K562 (cell line): ENCODE measurements at regions not wholly inside any gene's neighbourhood (a gene's known extent, or its start where the extent isn't known, plus 50 kb on each side); places are given as distances from the start of the nearest gene placed in this dataset.

Experiments used
- ATAC-seq: fragments of 200-7000 bp; cut with Tn5 transposase; 3 replicates; pipeline ENCODE4 v1.9.1; 2020; ENCODE audit warnings: moderate library complexity
- BruUV-seq: library from RNA; stranded (reverse); fragments of 400-500 nt; replicated peaks from 2 replicates; lab custom pipeline; 2021; lab: Mats Ljungman, UMichigan
- CTCF ChIA-PET: fragments of 300-600 bp; formaldehyde crosslinking; extraction: SDS; loops from one replicate; lab custom pipeline; 2021; ENCODE audit warnings: low intra/inter-chr PET ratio; lab: Yijun Ruan, JAX
- POLR2A ChIA-PET: fragments of 300-600, 350-650 bp; sonication (Branson Sonifier 250); formaldehyde crosslinking; extraction: SDS; loops from one replicate; lab custom pipeline; 2021; ENCODE audit warnings: antibody characterized with exemption, inconsistent platforms; lab: Yijun Ruan, JAX
- DNase-seq, 4 experiments: peaks; one replicate each; pipeline versions ENCODE4 v3.0.0 to v3.0.0-alpha.2; 2011 to 2018; ENCODE audit warnings: low spot score in 3 of 4, mixed read lengths in 3 of 4; ENCODE audit errors: extremely low read depth in 1 of 4
- FAIRE-seq: peaks from 2 replicates; lab custom pipeline; 2011; peaks lifted over from hg19 to GRCh38; lab: Jason Lieb, UNC
- H2AFZ ChIP-seq: 2 replicates; pipeline ENCODE4 v1.6.0; 2011; ENCODE audit warnings: low read depth, low read length, control low read depth, inconsistent platforms
- H3K27ac ChIP-seq: fragments of 200-600 bp; 3 replicates; pipeline ENCODE4 v1.8.0; 2011; ENCODE audit warnings: low read depth, mild to moderate bottlenecking, control low read depth, inconsistent platforms, low read length, moderate library complexity, mixed read lengths; ENCODE audit errors: extremely low read depth
- H3K27me3 ChIP-seq, 2 experiments: fragments of 300-600 bp in 1 of 2; 2 replicates in 1 of 2; 3 replicates in 1 of 2; pipeline versions ENCODE4 v1.6.0 to v1.8.0; 2011; ENCODE audit warnings: inconsistent platforms in 2 of 2, low read length in 2 of 2, mild to moderate bottlenecking in 1 of 2, mixed read lengths in 1 of 2, moderate library complexity in 1 of 2; ENCODE audit not compliant: control insufficient read depth in 2 of 2, insufficient read depth in 2 of 2
- H3K36me3 ChIP-seq: fragments of 300-600 bp; 3 replicates; pipeline ENCODE4 v1.8.0; 2011; ENCODE audit warnings: mild to moderate bottlenecking, low read length, inconsistent platforms; ENCODE audit not compliant: control insufficient read depth, insufficient read depth
- H3K4me1 ChIP-seq, 2 experiments: fragments of 200-600 bp in 1 of 2; replicated peaks in 1 of 2; 2 replicates in 1 of 2; 3 replicates in 1 of 2; pipeline versions ENCODE4 v1.5.1 to v1.8.0; 2011; ENCODE audit warnings: inconsistent platforms in 2 of 2, low read length in 2 of 2, mild to moderate bottlenecking in 1 of 2, mixed read lengths in 1 of 2, moderate library complexity in 1 of 2; ENCODE audit not compliant: control insufficient read depth in 2 of 2, insufficient read depth in 2 of 2
- H3K4me2 ChIP-seq: 2 replicates; pipeline ENCODE4 v1.6.1; 2011; ENCODE audit warnings: low read length, control low read depth, inconsistent platforms, mixed read lengths; ENCODE audit not compliant: insufficient read depth
- H3K4me3 ChIP-seq: fragments of 200-600 bp; sonication (generic), shearing (Covaris generic); 2 replicates; pipeline ENCODE4 v1.5.1; 2016; ENCODE audit warnings: control low read depth, inconsistent platforms
- H3K79me2 ChIP-seq: fragments of 200-600 bp; 3 replicates; pipeline ENCODE4 v1.8.0; 2011; ENCODE audit warnings: low read length, inconsistent platforms; ENCODE audit not compliant: control insufficient read depth, insufficient read depth
- H3K9ac ChIP-seq, 2 experiments: 2 replicates each; pipeline versions ENCODE4 v1.6.0 to v1.6.1; 2011; ENCODE audit warnings: low read depth in 2 of 2, low read length in 2 of 2, control low read depth in 1 of 2, inconsistent platforms in 1 of 2, mild to moderate bottlenecking in 1 of 2, mixed read lengths in 1 of 2; ENCODE audit not compliant: insufficient read depth in 1 of 2
- H3K9me1 ChIP-seq: one replicate; pipeline ENCODE4 v1.6.0; 2011; ENCODE audit warnings: inconsistent platforms, mild to moderate bottlenecking, low read length, moderate library complexity; ENCODE audit not compliant: control insufficient read depth, insufficient read depth
- H3K9me3 ChIP-seq: replicated peaks from 2 replicates; pipeline ENCODE4 v1.5.1; 2011; ENCODE audit warnings: low read depth, low read length, inconsistent platforms; ENCODE audit not compliant: control insufficient read depth, insufficient read depth
- H4K20me1 ChIP-seq: replicated peaks from 2 replicates; pipeline ENCODE4 v1.6.1; 2011; ENCODE audit warnings: low read length, inconsistent platforms, mixed read lengths; ENCODE audit not compliant: control insufficient read depth, insufficient read depth
- LARP7 ChIP-seq: fragments of 450-650 bp; IDR thresholded peaks from 2 replicates; pipeline ENCODE4 v1.6.1; 2016
- POLR3A ChIP-seq: IDR thresholded peaks from 2 replicates; pipeline ENCODE4 v1.6.1; 2011; ENCODE audit warnings: borderline replicate concordance, mild to moderate bottlenecking, moderate library complexity; ENCODE audit not compliant: insufficient read length, insufficient read depth; ENCODE audit errors: extremely low read depth
- SMARCC2 ChIP-seq: fragments of 450-650 bp; IDR thresholded peaks from 2 replicates; pipeline ENCODE4 v1.6.1; 2017; ENCODE audit warnings: antibody characterized with exemption, moderate library complexity, mild to moderate bottlenecking, low read depth
- ZNF316 ChIP-seq: fragments of 450-650 bp; IDR thresholded peaks from 2 replicates; pipeline ENCODE4 v1.6.1; 2016
- ZNF644 ChIP-seq: fragments of 200-800 bp; sonication (Bioruptor generic); IDR thresholded peaks from 2 replicates; pipeline ENCODE4 v1.6.1; 2016; ENCODE audit warnings: low read depth, missing genetic modification characterization, missing compliant biosample characterization
- WGBS: fragments of 100-300 bp; shearing (Covaris generic); methylation state at CpG from one replicate; pipeline ENCODE4 v1.1.6; 2016; ENCODE audit warnings: low coverage, mixed read lengths; ENCODE audit not compliant: insufficient coverage; ENCODE audit errors: missing lambda C conversion rate; 5-methylcytosine and 5-hydroxymethylcytosine counted together
- in situ Hi-C: fragments of 300-500 bp; cut with MboI; formaldehyde crosslinking; loops from 4 replicates; pipeline ENCODE4 v1.15.0; 2018; ENCODE audit warnings: inconsistent platforms, mixed read lengths
- intact Hi-C: fragments of 100-400 bp; cut with micrococcal nuclease; formaldehyde crosslinking; loops from 2 replicates; pipeline ENCODE4 v1.14.2; 2022
- TF ChIP-seq, protein P1 (sequence below), 2 experiments: fragments of 250-450 bp in 1 of 2; fragments of 450-650 bp in 1 of 2; sonication (Bioruptor Pico) in 1 of 2; IDR thresholded peaks; 2 replicates each; pipeline versions ENCODE4 v1.6.1 to v1.8.0; 2016 to 2021; ENCODE audit warnings: mild to moderate bottlenecking in 2 of 2, moderate library complexity in 2 of 2, missing compliant biosample characterization in 1 of 2, missing genetic modification characterization in 1 of 2
- TF ChIP-seq, protein P2 (sequence below): fragments of 250-450 bp; sonication (Bioruptor Pico); IDR thresholded peaks from 2 replicates; pipeline ENCODE4 v1.5.0; 2020; ENCODE audit warnings: mild to moderate bottlenecking
- TF ChIP-seq, protein P3 (sequence below): fragments of 450-650 bp; IDR thresholded peaks from 2 replicates; pipeline ENCODE4 v1.6.1; 2018; ENCODE audit warnings: mild to moderate bottlenecking, low read depth; ENCODE audit not compliant: partially characterized antibody
- TF ChIP-seq, protein P4 (sequence below): fragments of 450-650 bp; IDR thresholded peaks from 2 replicates; pipeline ENCODE4 v1.7.1; 2018; ENCODE audit warnings: mild to moderate bottlenecking, low read depth; ENCODE audit not compliant: partially characterized antibody
- TF ChIP-seq, protein P5 (sequence below), 2 experiments: fragments of 450-650 bp; IDR thresholded peaks; 2 replicates each; pipeline ENCODE4 v1.6.1; 2018; ENCODE audit warnings: mild to moderate bottlenecking in 2 of 2, low read depth in 1 of 2; ENCODE audit not compliant: partially characterized antibody in 2 of 2

DNA sequence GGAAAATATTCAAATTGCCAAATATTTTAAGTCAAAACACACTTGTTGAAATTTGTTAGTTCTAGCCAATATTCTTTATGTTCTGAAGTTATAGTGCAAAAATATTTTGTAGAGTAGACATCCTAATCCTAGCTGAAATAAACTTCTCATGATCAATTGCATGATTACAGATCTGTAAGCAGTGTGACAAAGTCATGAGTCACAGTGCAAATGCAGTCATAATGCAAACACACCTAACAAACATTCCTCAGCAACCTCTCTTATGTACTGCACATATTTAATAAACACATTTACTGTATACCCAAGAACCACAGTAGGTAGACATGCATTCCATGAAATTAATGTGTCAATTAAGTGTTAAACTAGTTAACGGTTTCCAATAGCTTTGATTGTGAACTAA lies 1857.4 kb downstream of the NCAM2 start:
- 4% methylated on average over 1 of the region's 1 CpG for WGBS
- H3K9me3 ChIP-seq = no peaks in the 10 kb centered on the region
- in situ Hi-C loops = no loop called here
- no peaks in the 10 kb centered on the region for H3K36me3 ChIP-seq
- no peak overlapping the region for H3K9ac ChIP-seq
- H4K20me1 ChIP-seq = no peaks in the 10 kb centered on the region
- no peak for DNase-seq
- POLR2A ChIA-PET = no interaction called here
- no peaks in the 10 kb centered on the region for H3K79me2 ChIP-seq
- no peaks in the 10 kb centered on the region for H3K9me1 ChIP-seq
- H2AFZ ChIP-seq = no peak overlapping the region
- no peak for FAIRE-seq
- no peak for ATAC-seq
- H3K4me3 ChIP-seq = no peak overlapping the region
- no peaks in the 10 kb centered on the region for H3K4me1 ChIP-seq
- H3K27me3 ChIP-seq = no peaks in the 10 kb centered on the region
- no TSS peak for BruUV-seq
- H3K27ac ChIP-seq = no peak overlapping the region
- intact Hi-C loops = no loop called here
- CTCF ChIA-PET = no interaction called here
- no peak overlapping the region for H3K4me2 ChIP-seq
- TF ChIP-seq, protein P1, sequence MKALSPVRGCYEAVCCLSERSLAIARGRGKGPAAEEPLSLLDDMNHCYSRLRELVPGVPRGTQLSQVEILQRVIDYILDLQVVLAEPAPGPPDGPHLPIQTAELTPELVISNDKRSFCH (CRISPR knock-in tag; IDR thresholded peaks at IDR 0.05) = no peak
- TF ChIP-seq, protein P1 (tag; IDR thresholded peaks at IDR 0.05) = no peak
- TF ChIP-seq SMARCC2 (no peak), ZNF644 (tag) (no peak), LARP7 (no peak), POLR3A (no peak), ZNF316 (no peak)
- TF ChIP-seq, protein P2, sequence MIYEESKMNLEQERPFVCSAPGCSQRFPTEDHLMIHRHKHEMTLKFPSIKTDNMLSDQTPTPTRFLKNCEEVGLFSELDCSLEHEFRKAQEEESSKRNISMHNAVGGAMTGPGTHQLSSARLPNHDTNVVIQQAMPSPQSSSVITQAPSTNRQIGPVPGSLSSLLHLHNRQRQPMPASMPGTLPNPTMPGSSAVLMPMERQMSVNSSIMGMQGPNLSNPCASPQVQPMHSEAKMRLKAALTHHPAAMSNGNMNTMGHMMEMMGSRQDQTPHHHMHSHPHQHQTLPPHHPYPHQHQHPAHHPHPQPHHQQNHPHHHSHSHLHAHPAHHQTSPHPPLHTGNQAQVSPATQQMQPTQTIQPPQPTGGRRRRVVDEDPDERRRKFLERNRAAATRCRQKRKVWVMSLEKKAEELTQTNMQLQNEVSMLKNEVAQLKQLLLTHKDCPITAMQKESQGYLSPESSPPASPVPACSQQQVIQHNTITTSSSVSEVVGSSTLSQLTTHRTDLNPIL (CRISPR knock-in tag) = no peak
- TF ChIP-seq, protein P3, sequence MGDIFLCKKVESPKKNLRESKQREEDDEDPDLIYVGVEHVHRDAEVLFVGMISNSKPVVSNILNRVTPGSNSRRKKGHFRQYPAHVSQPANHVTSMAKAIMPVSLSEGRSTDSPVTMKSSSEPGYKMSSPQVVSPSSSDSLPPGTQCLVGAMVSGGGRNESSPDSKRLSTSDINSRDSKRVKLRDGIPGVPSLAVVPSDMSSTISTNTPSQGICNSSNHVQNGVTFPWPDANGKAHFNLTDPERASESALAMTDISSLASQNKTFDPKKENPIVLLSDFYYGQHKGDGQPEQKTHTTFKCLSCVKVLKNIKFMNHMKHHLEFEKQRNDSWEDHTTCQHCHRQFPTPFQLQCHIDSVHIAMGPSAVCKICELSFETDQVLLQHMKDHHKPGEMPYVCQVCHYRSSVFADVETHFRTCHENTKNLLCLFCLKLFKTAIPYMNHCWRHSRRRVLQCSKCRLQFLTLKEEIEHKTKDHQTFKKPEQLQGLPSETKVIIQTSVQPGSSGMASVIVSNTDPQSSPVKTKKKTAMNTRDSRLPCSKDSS = no peak
- TF ChIP-seq, protein P4, sequence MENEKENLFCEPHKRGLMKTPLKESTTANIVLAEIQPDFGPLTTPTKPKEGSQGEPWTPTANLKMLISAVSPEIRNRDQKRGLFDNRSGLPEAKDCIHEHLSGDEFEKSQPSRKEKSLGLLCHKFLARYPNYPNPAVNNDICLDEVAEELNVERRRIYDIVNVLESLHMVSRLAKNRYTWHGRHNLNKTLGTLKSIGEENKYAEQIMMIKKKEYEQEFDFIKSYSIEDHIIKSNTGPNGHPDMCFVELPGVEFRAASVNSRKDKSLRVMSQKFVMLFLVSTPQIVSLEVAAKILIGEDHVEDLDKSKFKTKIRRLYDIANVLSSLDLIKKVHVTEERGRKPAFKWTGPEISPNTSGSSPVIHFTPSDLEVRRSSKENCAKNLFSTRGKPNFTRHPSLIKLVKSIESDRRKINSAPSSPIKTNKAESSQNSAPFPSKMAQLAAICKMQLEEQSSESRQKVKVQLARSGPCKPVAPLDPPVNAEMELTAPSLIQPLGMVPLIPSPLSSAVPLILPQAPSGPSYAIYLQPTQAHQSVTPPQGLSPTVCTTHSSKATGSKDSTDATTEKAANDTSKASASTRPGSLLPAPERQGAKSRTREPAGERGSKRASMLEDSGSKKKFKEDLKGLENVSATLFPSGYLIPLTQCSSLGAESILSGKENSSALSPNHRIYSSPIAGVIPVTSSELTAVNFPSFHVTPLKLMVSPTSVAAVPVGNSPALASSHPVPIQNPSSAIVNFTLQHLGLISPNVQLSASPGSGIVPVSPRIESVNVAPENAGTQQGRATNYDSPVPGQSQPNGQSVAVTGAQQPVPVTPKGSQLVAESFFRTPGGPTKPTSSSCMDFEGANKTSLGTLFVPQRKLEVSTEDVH = no peak
- TF ChIP-seq, protein P5, sequence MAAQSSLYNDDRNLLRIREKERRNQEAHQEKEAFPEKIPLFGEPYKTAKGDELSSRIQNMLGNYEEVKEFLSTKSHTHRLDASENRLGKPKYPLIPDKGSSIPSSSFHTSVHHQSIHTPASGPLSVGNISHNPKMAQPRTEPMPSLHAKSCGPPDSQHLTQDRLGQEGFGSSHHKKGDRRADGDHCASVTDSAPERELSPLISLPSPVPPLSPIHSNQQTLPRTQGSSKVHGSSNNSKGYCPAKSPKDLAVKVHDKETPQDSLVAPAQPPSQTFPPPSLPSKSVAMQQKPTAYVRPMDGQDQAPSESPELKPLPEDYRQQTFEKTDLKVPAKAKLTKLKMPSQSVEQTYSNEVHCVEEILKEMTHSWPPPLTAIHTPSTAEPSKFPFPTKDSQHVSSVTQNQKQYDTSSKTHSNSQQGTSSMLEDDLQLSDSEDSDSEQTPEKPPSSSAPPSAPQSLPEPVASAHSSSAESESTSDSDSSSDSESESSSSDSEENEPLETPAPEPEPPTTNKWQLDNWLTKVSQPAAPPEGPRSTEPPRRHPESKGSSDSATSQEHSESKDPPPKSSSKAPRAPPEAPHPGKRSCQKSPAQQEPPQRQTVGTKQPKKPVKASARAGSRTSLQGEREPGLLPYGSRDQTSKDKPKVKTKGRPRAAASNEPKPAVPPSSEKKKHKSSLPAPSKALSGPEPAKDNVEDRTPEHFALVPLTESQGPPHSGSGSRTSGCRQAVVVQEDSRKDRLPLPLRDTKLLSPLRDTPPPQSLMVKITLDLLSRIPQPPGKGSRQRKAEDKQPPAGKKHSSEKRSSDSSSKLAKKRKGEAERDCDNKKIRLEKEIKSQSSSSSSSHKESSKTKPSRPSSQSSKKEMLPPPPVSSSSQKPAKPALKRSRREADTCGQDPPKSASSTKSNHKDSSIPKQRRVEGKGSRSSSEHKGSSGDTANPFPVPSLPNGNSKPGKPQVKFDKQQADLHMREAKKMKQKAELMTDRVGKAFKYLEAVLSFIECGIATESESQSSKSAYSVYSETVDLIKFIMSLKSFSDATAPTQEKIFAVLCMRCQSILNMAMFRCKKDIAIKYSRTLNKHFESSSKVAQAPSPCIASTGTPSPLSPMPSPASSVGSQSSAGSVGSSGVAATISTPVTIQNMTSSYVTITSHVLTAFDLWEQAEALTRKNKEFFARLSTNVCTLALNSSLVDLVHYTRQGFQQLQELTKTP (IDR thresholded peaks at IDR 0.05; ENCODE audit: low read depth in 1 of 2, partially characterized antibody in 2 of 2) = no peak
